Keratinocyte (primary cell): ENCODE measurements at regions not wholly inside any gene's neighbourhood (a gene's known extent, or its start where the extent isn't known, plus 50 kb on each side); places are given as distances from the start of the nearest gene placed in this dataset.

ENCODE experiments used
- DNase-seq: peaks from one replicate; pipeline ENCODE4 v3.0.0-alpha.2; 2011; ENCODE audit warnings: low read depth, missing footprints, low spot score
- FAIRE-seq: peaks from 2 replicates; lab custom pipeline; 2011; peaks lifted over from hg19 to GRCh38; lab: Jason Lieb, UNC
- H2AFZ ChIP-seq: 2 replicates; pipeline ENCODE4 v1.6.0; 2012; ENCODE audit warnings: low read length, control low read depth, inconsistent platforms; ENCODE audit not compliant: control insufficient read depth
- H3K27ac ChIP-seq: 2 replicates; pipeline ENCODE4 v1.5.1; 2011; ENCODE audit warnings: low read length; ENCODE audit not compliant: control insufficient read depth, insufficient read depth
- H3K27me3 ChIP-seq: 3 replicates; pipeline ENCODE4 v1.6.0; 2011; ENCODE audit warnings: low read length; ENCODE audit not compliant: control insufficient read depth, insufficient read depth; ENCODE audit errors: extremely low read depth
- H3K36me3 ChIP-seq, 2 experiments: 2 replicates in 1 of 2; 3 replicates in 1 of 2; pipeline ENCODE4 v1.5.1; 2011; ENCODE audit warnings: low read length in 2 of 2, mild to moderate bottlenecking in 1 of 2; ENCODE audit not compliant: control insufficient read depth in 2 of 2, insufficient read depth in 2 of 2; ENCODE audit errors: extremely low read depth in 1 of 2
- H3K4me1 ChIP-seq: 3 replicates; pipeline ENCODE4 v1.5.1; 2011; ENCODE audit warnings: low read length; ENCODE audit not compliant: control insufficient read depth, insufficient read depth; ENCODE audit errors: extremely low read depth
- H3K4me2 ChIP-seq: 3 replicates; pipeline ENCODE4 v1.6.0; 2011; ENCODE audit warnings: low read depth, low read length; ENCODE audit not compliant: control insufficient read depth, insufficient read depth; ENCODE audit errors: extremely low read depth
- H3K4me3 ChIP-seq, 3 experiments: fragments of 200-600 bp in 1 of 3; sonication (generic) in 1 of 3; 2 replicates in 2 of 3; 3 replicates in 1 of 3; pipeline ENCODE4 v1.5.1; 2011 to 2016; ENCODE audit warnings: low read length in 3 of 3, mild to moderate bottlenecking in 3 of 3, control low read depth in 2 of 3, inconsistent platforms in 1 of 3, low read depth in 1 of 3, mixed read lengths in 1 of 3, mixed run types in 1 of 3, moderate library complexity in 1 of 3; ENCODE audit not compliant: control insufficient read depth in 2 of 3, insufficient read depth in 2 of 3; ENCODE audit errors: extremely low read depth in 1 of 3
- H3K79me2 ChIP-seq: 2 replicates; pipeline ENCODE4 v1.6.0; 2012; ENCODE audit warnings: low read length; ENCODE audit not compliant: control insufficient read depth, insufficient read depth
- H3K9ac ChIP-seq: 3 replicates; pipeline ENCODE4 v1.6.0; 2011; ENCODE audit warnings: low read length; ENCODE audit not compliant: control insufficient read depth, insufficient read depth; ENCODE audit errors: extremely low read depth
- H3K9me1 ChIP-seq: 3 replicates; pipeline ENCODE4 v1.6.0; 2011; ENCODE audit warnings: low read length; ENCODE audit not compliant: control insufficient read depth, insufficient read depth; ENCODE audit errors: extremely low read depth
- H3K9me3 ChIP-seq: 2 replicates; pipeline ENCODE4 v1.5.1; 2012; ENCODE audit warnings: low read depth, low read length; ENCODE audit not compliant: control insufficient read depth
- H4K20me1 ChIP-seq: 3 replicates; pipeline ENCODE4 v1.6.0; 2011; ENCODE audit warnings: low read length; ENCODE audit not compliant: control insufficient read depth, insufficient read depth; ENCODE audit errors: extremely low read depth
- CTCF ChIP-seq, 3 experiments: IDR thresholded peaks in 1 of 3; conservative IDR thresholded peaks in 1 of 3; optimal IDR thresholded peaks in 1 of 3; 2 replicates in 2 of 3; 3 replicates in 1 of 3; pipeline versions ENCODE3 to v1.5.1; 2011; ENCODE audit warnings: low read length in 3 of 3, mild to moderate bottlenecking in 3 of 3, moderate library complexity in 2 of 3, control low read depth in 1 of 3, inconsistent platforms in 1 of 3; ENCODE audit not compliant: insufficient read depth in 2 of 3; ENCODE audit errors: extremely low read depth in 1 of 3
- EZH2 ChIP-seq: IDR thresholded peaks from one replicate; pipeline ENCODE4 v1.6.1; 2012; ENCODE audit warnings: inconsistent platforms, mild to moderate bottlenecking, low read length, moderate library complexity
- dilution Hi-C: fragments of 300-500 bp; cut with MboI; formaldehyde crosslinking; loops from one replicate; pipeline ENCODE4 v1.7.0; 2020; ENCODE audit warnings: low sequenced_read_pairs; ENCODE audit not compliant: extremely low pct_ligation_motif_present

- no peak for FAIRE-seq
- Histone ChIP-seq H3K4me3 (no peak overlapping the region), H3K9ac (no peak overlapping the region), H3K9me1 (no peaks in the 10 kb centered on the region), H3K4me2 (no peak overlapping the region), H3K4me1 (no peaks in the 10 kb centered on the region), H3K27ac (no peak overlapping the region), H3K27me3 (no peaks in the 10 kb centered on the region), H2AFZ (no peak overlapping the region), H4K20me1 (no peaks in the 10 kb centered on the region), H3K79me2 (no peaks in the 10 kb centered on the region), H3K9me3 (no peaks in the 10 kb centered on the region), H3K36me3 (no peaks in the 10 kb centered on the region)
- no peak for TF ChIP-seq CTCF (optimal IDR thresholded peaks at IDR 0.05 in 1 of 3, IDR thresholded peaks at IDR 0.05 in 1 of 3, conservative IDR thresholded peaks at IDR 0.05 in 1 of 3; ENCODE audit: extremely low read depth in 1 of 3, insufficient read depth in 2 of 3, low read length in 3 of 3)
- TF ChIP-seq EZH2: no peak
- dilution Hi-C loops: no loop called here
- DNase-seq: no peak
Observed at GRCh38 chr4:184310881-184311709, 93.4 kb upstream of the ENPP6 start.

- Histone ChIP-seq H3K27ac (no peak overlapping the region), H3K9ac (no peak overlapping the region), H3K9me3 (no peaks in the 10 kb centered on the region), H3K4me1 (no peaks in the 10 kb centered on the region), H3K9me1 (no peaks in the 10 kb centered on the region), H3K4me3 (no peak overlapping the region), H3K36me3 (no peaks in the 10 kb centered on the region), H3K27me3 (no peaks in the 10 kb centered on the region), H4K20me1 (no peaks in the 10 kb centered on the region), H3K4me2 (no peak overlapping the region), H3K79me2 (no peaks in the 10 kb centered on the region), H2AFZ (no peak overlapping the region)
- DNase-seq (no peak), FAIRE-seq (no peak)
- dilution Hi-C loops: no loop called here
- TF ChIP-seq CTCF (optimal IDR thresholded peaks at IDR 0.05 in 1 of 3, IDR thresholded peaks at IDR 0.05 in 1 of 3, conservative IDR thresholded peaks at IDR 0.05 in 1 of 3; ENCODE audit: extremely low read depth in 1 of 3, insufficient read depth in 2 of 3, low read length in 3 of 3) (peak in 1 of 3 experiments; percentile 71), EZH2 (no peak)
Observed at GRCh38 chr4:184310171-184310567, 92.5 kb upstream of the ENPP6 start.
